Loucy (cell line): ENCODE measurements at regions not wholly inside any gene's neighbourhood (a gene's known extent, or its start where the extent isn't known, plus 50 kb on each side); places are given as distances from the start of the nearest gene placed in this dataset.
A peak's percentile ranks its signal among the peaks of the same experiment; 100 is the strongest.

Source experiments
- H2AFZ ChIP-seq: fragments of 200-600 bp; sonication (generic); 2 replicates; pipeline ENCODE4 v1.6.0; 2016; ENCODE audit warnings: antibody characterized with exemption, mild to moderate bottlenecking, low read length, moderate library complexity
- H3F3A ChIP-seq: fragments of 200-600 bp; 2 replicates; pipeline ENCODE4 v1.6.0; 2016; ENCODE audit warnings: antibody characterized with exemption, low read depth, mild to moderate bottlenecking
- H3K27me3 ChIP-seq: fragments of 200-600 bp; sonication (generic); 2 replicates; pipeline ENCODE4 v1.6.1; 2014; ENCODE audit warnings: low read length, mild to moderate bottlenecking; ENCODE audit not compliant: insufficient read depth, poor library complexity, severe bottlenecking
- H3K36me3 ChIP-seq: fragments of 200-600 bp; sonication (generic); 2 replicates; pipeline ENCODE4 v1.6.1; 2016; ENCODE audit warnings: low read length; ENCODE audit not compliant: insufficient read depth
- H3K4me1 ChIP-seq: fragments of 200-600 bp; sonication (generic); 2 replicates; pipeline ENCODE4 v1.5.1; 2014; ENCODE audit warnings: low read length, mild to moderate bottlenecking; ENCODE audit not compliant: insufficient read depth, poor library complexity, severe bottlenecking
- H3K4me2 ChIP-seq: fragments of 200-600 bp; sonication (generic); 2 replicates; pipeline ENCODE4 v1.6.0; 2014; ENCODE audit warnings: antibody characterized with exemption, low read length, low read depth, mild to moderate bottlenecking; ENCODE audit not compliant: poor library complexity, severe bottlenecking
- H3K4me3 ChIP-seq: fragments of 200-600 bp; sonication (generic); 2 replicates; pipeline ENCODE4 v1.5.1; 2014; ENCODE audit warnings: low read length, mild to moderate bottlenecking, mixed read lengths; ENCODE audit not compliant: poor library complexity, severe bottlenecking
- H3K79me2 ChIP-seq: fragments of 200-600 bp; sonication (generic); 2 replicates; pipeline ENCODE4 v1.6.1; 2014; ENCODE audit warnings: low read length; ENCODE audit not compliant: insufficient read depth
- H3K9ac ChIP-seq: fragments of 200-600 bp; sonication (generic); 2 replicates; pipeline ENCODE4 v1.6.0; 2014; ENCODE audit warnings: mild to moderate bottlenecking, low read depth, low read length, moderate library complexity; ENCODE audit not compliant: poor library complexity, severe bottlenecking
- H3K9me2 ChIP-seq: fragments of 200-600 bp; sonication (generic); replicated peaks from 2 replicates; pipeline ENCODE4 v1.6.1; 2016; ENCODE audit warnings: low read depth, low read length, mixed read lengths
- H3K9me3 ChIP-seq: fragments of 200-600 bp; sonication (generic); 2 replicates; pipeline ENCODE4 v1.6.1; 2014; ENCODE audit warnings: mild to moderate bottlenecking, antibody characterized with exemption, low read length, low read depth; ENCODE audit not compliant: insufficient read depth
- H4K20me1 ChIP-seq: fragments of 200-600 bp; sonication (generic); 2 replicates; pipeline ENCODE4 v1.6.0; 2014; ENCODE audit warnings: antibody characterized with exemption, low read length, mild to moderate bottlenecking; ENCODE audit not compliant: insufficient read depth, poor library complexity, severe bottlenecking
- EZH2phosphoT487 ChIP-seq: fragments of 200-600 bp; IDR thresholded peaks from 2 replicates; pipeline ENCODE4 v1.6.1; 2018; ENCODE audit warnings: antibody characterized with exemption, mild to moderate bottlenecking, moderate library complexity, borderline replicate concordance
- TF ChIP-seq, protein P1 (sequence below): fragments of 200-600 bp; sonication (generic); conservative IDR thresholded peaks from 2 replicates; pipeline ENCODE4 v1.5.1; 2014; ENCODE audit warnings: mild to moderate bottlenecking, antibody characterized with exemption, low read length

DNA sequence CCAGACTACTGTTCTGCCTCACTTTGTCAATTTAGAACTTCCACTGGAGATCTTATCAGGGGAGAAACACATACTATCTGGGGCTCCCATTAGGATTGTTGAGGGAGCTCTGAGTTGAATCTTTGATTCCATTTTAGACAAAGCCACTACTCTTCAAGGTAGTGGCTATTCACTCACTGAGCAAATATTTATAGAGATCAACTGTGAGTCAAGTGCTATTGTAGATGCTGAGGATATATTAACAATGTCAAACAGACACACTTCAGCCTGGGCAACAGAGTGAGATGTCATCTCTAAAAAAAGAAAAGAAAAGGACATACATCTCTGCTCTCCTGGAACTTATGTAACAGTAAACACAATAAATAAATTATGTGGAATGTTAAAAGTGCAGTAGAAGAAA is 315.3 kb downstream of the PTEN start:
- H3K9ac ChIP-seq: no peak overlapping the region
- H3K79me2 ChIP-seq: peaks cover 100% of the 10 kb centered on the region
- H3F3A ChIP-seq: 0 out of 2 replicates have a peak, but pooled peaks cover 6% of the 10 kb centered on the region
- no peak for TF ChIP-seq EZH2phosphoT487
- TF ChIP-seq, protein P1, sequence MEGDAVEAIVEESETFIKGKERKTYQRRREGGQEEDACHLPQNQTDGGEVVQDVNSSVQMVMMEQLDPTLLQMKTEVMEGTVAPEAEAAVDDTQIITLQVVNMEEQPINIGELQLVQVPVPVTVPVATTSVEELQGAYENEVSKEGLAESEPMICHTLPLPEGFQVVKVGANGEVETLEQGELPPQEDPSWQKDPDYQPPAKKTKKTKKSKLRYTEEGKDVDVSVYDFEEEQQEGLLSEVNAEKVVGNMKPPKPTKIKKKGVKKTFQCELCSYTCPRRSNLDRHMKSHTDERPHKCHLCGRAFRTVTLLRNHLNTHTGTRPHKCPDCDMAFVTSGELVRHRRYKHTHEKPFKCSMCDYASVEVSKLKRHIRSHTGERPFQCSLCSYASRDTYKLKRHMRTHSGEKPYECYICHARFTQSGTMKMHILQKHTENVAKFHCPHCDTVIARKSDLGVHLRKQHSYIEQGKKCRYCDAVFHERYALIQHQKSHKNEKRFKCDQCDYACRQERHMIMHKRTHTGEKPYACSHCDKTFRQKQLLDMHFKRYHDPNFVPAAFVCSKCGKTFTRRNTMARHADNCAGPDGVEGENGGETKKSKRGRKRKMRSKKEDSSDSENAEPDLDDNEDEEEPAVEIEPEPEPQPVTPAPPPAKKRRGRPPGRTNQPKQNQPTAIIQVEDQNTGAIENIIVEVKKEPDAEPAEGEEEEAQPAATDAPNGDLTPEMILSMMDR: no peak
- no peak overlapping the region for H2AFZ ChIP-seq
- peaks cover 44% of the 10 kb centered on the region for H3K4me1 ChIP-seq
- H3K4me2 ChIP-seq: no peak overlapping the region
- H4K20me1 ChIP-seq: peaks cover 65% of the 10 kb centered on the region
- no peaks in the 10 kb centered on the region for H3K9me2 ChIP-seq
- peaks cover 9% of the 10 kb centered on the region; the same call in 1 of the 2 replicates for H3K9me3 ChIP-seq
- no peak overlapping the region for H3K4me3 ChIP-seq
- no peaks in the 10 kb centered on the region for H3K27me3 ChIP-seq
- peaks cover 45% of the 10 kb centered on the region for H3K36me3 ChIP-seq

DNA sequence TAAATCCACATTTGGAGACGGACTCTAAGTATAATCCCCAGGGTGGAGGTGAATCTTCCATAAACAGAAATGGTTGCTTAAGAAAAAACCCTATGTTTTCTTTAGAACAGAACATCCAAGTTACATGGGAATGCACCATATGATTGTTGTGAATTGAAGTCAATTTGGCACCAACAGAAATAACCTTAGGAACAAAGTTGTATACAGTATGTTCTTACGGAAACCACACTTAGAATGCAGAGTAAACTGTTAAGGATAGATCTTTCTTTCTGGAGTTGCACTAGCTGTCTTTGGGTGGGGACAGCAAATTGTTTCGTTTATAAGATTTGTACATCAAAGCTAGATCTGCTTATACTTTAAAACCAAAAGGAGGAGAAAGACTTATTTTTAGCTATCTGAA is 316.4 kb downstream of the PTEN start:
- no peak overlapping the region for H3K4me2 ChIP-seq
- no peak for TF ChIP-seq EZH2phosphoT487
- TF ChIP-seq, protein P1: no peak
- no peaks in the 10 kb centered on the region for H3K9me3 ChIP-seq
- no peak overlapping the region for H3K9ac ChIP-seq
- no peak overlapping the region for H2AFZ ChIP-seq
- H3K4me1 ChIP-seq: peaks cover 44% of the 10 kb centered on the region
- H3K36me3 ChIP-seq: peaks cover 45% of the 10 kb centered on the region; the same call in 1 of the 2 replicates
- no peak overlapping the region for H3K4me3 ChIP-seq
- no peaks in the 10 kb centered on the region for H3K9me2 ChIP-seq
- H3F3A ChIP-seq: 0 out of 2 replicates have a peak, but pooled peaks cover 6% of the 10 kb centered on the region
- no peaks in the 10 kb centered on the region for H3K27me3 ChIP-seq
- H4K20me1 ChIP-seq: peaks cover 68% of the 10 kb centered on the region
- peaks cover 100% of the 10 kb centered on the region for H3K79me2 ChIP-seq

DNA sequence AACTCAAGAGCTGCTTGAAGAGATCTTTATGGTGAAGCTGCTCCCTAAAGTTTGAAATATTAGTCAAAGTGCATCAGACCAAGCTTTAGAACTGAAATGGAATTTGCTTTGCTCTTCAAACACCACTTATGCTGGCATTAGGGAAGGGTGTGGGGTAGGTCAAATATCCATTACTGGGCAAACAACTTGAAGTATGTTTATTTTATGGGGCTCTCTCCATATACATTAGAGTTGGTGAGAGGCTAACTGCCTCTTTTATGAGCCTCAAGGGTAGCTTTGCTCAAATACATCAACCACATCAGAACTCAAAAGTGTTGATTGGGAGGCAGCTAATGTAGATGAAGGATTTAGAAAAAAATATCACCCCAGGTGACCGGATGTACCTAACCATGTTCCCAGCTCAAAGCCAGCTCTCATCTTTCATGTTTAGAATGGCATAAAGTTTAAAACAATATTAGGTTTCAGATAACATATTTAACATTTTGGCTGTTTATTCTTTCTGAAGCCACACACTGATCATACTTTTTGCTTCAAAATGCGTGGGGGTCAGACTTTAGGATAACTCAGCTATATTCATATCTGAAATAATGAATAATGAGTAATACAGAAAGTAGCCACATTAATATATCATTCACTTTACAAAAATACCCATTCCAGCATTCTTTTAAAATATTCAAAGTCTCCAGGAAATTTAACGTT is 318.6 kb downstream of the PTEN start:
- Histone ChIP-seq H3F3A (0 out of 2 replicates have a peak, but pooled peaks cover 6% of the 10 kb centered on the region), H2AFZ (no peak overlapping the region), H3K36me3 (peaks cover 57% of the 10 kb centered on the region), H3K27me3 (no peaks in the 10 kb centered on the region), H3K79me2 (peaks cover 98% of the 10 kb centered on the region), H3K4me3 (no peak overlapping the region), H3K4me2 (peak overlapping the region; percentile 46), H4K20me1 (peaks cover 75% of the 10 kb centered on the region), H3K4me1 (peaks cover 39% of the 10 kb centered on the region), H3K9ac (no peak overlapping the region), H3K9me2 (no peaks in the 10 kb centered on the region), H3K9me3 (no peaks in the 10 kb centered on the region)
- TF ChIP-seq, protein P1: no peak
- no peak for TF ChIP-seq EZH2phosphoT487
